Left lung (tissue), 4 donors: ENCODE measurements at regions not wholly inside any gene's neighbourhood (a gene's known extent, or its start where the extent isn't known, plus 50 kb on each side); places are given as distances from the start of the nearest gene placed in this dataset.

ENCODE experiments used
- ATAC-seq: fragments of 200-7000 bp; cut with Tn5 transposase; one replicate; pipeline ENCODE4 v1.9.1; 2020; ENCODE audit warnings: moderate library complexity
- DNase-seq, 4 donors: peaks; one replicate each; pipeline ENCODE4 v3.0.0-alpha.2; 2013 to 2020
- H3K27ac ChIP-seq, 2 donors: fragments of 200-600 bp; sonication (generic) in 1 of 2; one replicate each; pipeline versions ENCODE4 v1.5.0 to v1.8.0; 2020 to 2021
- H3K27me3 ChIP-seq, 2 donors: fragments of 200-600 bp; sonication (generic) in 1 of 2; one replicate each; pipeline versions ENCODE4 v1.5.0 to v1.8.0; 2020 to 2021
- H3K36me3 ChIP-seq, 2 donors: fragments of 200-600 bp; sonication (generic) in 1 of 2; one replicate each; pipeline versions ENCODE4 v1.5.0 to v1.8.0; 2020 to 2021
- H3K4me1 ChIP-seq, 2 donors: fragments of 200-600 bp; one replicate each; pipeline ENCODE4 v1.8.0; 2021
- H3K4me3 ChIP-seq, 2 donors: fragments of 200-600 bp; sonication (generic) in 1 of 2; one replicate each; pipeline versions ENCODE4 v1.5.0 to v1.8.0; 2020 to 2021; ENCODE audit warnings: mild to moderate bottlenecking in 1 of 2
- H3K9me3 ChIP-seq, 2 donors: fragments of 200-600 bp; sonication (generic) in 1 of 2; one replicate each; pipeline versions ENCODE4 v1.5.0 to v1.8.0; 2020 to 2021
- intact Hi-C, 2 donors: fragments of 100-400 bp; cut with DNase I; formaldehyde crosslinking; loops; one replicate each; pipeline versions ENCODE4 v1.11.2 to v1.14.2; 2022
- TF ChIP-seq, protein P1 (sequence below), 2 donors: fragments of 200-600 bp; sonication (generic) in 1 of 2; IDR thresholded peaks; one replicate each; pipeline versions ENCODE4 v1.5.0 to v1.8.0; 2021; ENCODE audit warnings: antibody characterized with exemption in 2 of 2
- donor health status: DM: no; HTN: yes; CAD: no.
- donor health status: DM: no; HTN: no; CAD: no.

DNA sequence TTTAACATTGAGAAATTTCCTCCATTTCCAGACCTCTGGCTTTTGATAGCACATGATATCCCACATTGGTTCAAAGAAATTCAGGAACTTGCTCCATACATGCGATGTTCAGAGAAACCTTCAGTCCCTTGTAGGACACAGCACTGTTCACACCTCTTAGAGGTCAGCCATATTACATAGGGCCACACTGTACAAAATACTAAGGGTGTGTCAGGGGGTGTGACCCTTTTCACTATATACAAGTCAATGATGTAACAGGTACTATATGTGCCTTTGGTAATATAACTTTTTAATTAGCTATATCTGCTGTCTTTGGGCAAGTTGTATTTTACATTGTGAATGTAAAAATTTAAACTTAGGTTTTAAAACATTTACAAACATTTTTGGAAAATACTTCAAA lies 505.5 kb downstream of the ENC1 start:
- no peaks in the 10 kb centered on the region for H3K9me3 ChIP-seq
- DNase-seq, result no peak
- H3K36me3 ChIP-seq, result no peaks in the 10 kb centered on the region
- no peak for ATAC-seq
- no peaks in the 10 kb centered on the region for H3K4me1 ChIP-seq
- H3K27ac ChIP-seq, result no peak overlapping the region
- H3K27me3 ChIP-seq, result no peaks in the 10 kb centered on the region
- TF ChIP-seq, protein P1, sequence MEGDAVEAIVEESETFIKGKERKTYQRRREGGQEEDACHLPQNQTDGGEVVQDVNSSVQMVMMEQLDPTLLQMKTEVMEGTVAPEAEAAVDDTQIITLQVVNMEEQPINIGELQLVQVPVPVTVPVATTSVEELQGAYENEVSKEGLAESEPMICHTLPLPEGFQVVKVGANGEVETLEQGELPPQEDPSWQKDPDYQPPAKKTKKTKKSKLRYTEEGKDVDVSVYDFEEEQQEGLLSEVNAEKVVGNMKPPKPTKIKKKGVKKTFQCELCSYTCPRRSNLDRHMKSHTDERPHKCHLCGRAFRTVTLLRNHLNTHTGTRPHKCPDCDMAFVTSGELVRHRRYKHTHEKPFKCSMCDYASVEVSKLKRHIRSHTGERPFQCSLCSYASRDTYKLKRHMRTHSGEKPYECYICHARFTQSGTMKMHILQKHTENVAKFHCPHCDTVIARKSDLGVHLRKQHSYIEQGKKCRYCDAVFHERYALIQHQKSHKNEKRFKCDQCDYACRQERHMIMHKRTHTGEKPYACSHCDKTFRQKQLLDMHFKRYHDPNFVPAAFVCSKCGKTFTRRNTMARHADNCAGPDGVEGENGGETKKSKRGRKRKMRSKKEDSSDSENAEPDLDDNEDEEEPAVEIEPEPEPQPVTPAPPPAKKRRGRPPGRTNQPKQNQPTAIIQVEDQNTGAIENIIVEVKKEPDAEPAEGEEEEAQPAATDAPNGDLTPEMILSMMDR (IDR thresholded peaks at IDR 0.05), result no peak
- H3K4me3 ChIP-seq, result no peak overlapping the region
- intact Hi-C loops, result no loop called here

DNA sequence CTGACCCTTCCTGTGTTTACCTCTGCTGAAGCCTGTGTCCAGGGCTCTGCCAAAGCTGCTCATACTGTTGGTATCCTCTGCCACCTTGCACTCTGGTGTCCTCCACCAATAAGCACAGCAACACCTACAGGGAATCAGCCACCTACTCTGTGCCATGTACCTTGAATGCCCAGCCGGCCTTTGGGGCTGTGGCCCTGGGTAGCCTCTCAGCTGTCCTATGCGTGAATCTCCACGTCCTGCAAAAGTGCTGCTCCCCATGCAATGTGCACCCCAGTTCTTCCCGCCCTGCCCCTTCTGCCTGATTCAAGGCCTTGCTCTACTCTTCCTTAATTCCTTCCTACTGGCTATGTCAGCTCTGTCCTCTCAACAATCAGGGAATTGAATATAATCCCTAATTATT lies 506.5 kb downstream of the ARHGEF28 start:
- no peak for DNase-seq
- Histone ChIP-seq H3K27me3 (no peaks in the 10 kb centered on the region), H3K27ac (no peak overlapping the region), H3K9me3 (no peaks in the 10 kb centered on the region), H3K4me3 (no peak overlapping the region), H3K4me1 (peaks cover 0 to 8% of the 10 kb centered on the region in 2 donors), H3K36me3 (no peaks in the 10 kb centered on the region)
- intact Hi-C loops, result no loop called here
- TF ChIP-seq, protein P1 (IDR thresholded peaks at IDR 0.05), result no peak
- no peak for ATAC-seq

DNA sequence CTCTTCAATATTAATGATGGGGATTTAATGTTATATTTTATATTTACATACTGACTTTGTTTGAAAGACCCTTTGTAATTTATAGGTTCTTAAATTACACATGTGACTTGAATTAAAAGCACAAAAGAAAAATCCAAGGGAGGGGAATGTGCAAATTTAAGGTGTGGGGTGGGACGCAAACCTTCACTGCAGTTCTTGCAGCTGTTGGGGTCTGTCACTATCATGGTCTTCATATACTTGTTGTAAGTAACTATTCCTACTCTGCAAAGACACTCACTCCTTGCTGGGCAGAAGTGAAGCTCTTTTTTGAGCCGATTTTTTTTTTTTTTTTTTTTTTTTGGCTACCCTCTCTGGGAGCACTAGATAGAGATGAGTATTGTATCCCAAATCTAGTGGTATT lies 505.3 kb downstream of the ARHGEF28 start:
- ATAC-seq (no peak), DNase-seq (no peak)
- TF ChIP-seq, protein P1 (IDR thresholded peaks at IDR 0.05), result no peak
- no peak overlapping the region for H3K27ac ChIP-seq
- no peaks in the 10 kb centered on the region for H3K9me3 ChIP-seq
- intact Hi-C loops, result no loop called here
- H3K27me3 ChIP-seq, result no peaks in the 10 kb centered on the region
- H3K36me3 ChIP-seq, result no peaks in the 10 kb centered on the region
- H3K4me1 ChIP-seq, result peaks cover 0 to 16% of the 10 kb centered on the region in 2 donors
- H3K4me3 ChIP-seq, result no peak overlapping the region

DNA sequence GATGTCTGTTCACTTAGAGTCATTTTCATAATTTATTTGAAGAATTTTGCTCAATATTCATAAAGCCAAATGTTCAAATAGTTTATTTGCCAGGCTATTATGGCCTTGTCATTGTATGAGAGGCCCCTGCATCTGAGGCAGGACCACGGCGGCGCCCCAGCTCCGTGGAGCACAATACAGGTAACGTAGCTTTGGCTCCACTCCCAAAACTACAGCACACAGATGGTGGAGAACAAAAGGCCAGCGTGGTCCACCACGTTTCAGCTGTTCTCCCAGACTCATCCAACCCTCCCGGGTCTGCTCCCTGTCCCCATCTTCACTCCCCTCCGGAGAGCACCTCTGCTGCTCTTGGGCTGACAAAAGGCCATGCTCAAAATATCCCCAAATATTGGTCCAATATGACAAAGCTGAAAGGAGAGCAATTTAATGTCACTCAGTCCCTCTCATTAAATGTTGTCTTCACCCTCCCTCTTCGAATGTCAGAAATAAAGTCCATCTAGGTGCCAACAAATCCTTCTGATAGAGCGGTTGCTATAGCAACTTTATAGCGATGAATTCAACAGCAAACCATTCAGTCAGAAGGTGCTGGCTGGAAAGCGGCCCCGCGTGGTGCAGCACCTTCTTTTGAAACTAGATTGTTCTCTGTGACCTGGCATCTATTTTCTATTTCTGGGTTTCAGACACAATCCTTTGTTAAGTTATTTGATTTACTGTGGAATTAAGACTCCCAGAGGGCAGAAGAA lies 504.3 kb downstream of the ARHGEF28 start:
- intact Hi-C loops, result no loop called here
- no peak for ATAC-seq

More for the DNA sequence above, 504.3 kb downstream of the ARHGEF28 start:
- no peak overlapping the region for H3K4me3 ChIP-seq
- no peaks in the 10 kb centered on the region for H3K36me3 ChIP-seq
- H3K27me3 ChIP-seq, result no peaks in the 10 kb centered on the region
- peak in 1 of 4 donors; percentile 51 for DNase-seq
- TF ChIP-seq, protein P1 (IDR thresholded peaks at IDR 0.05), result no peak
- no peaks in the 10 kb centered on the region for H3K9me3 ChIP-seq
- no peak overlapping the region for H3K27ac ChIP-seq
- H3K4me1 ChIP-seq, result peaks cover 0 to 16% of the 10 kb centered on the region in 2 donors
